Peyer's patch (tissue), 4 donors: ENCODE measurements at regions not wholly inside any gene's neighbourhood (a gene's known extent, or its start where the extent isn't known, plus 50 kb on each side); places are given as distances from the start of the nearest gene placed in this dataset.
"Not testable (repeated sequence)": the region's sequence is repeated elsewhere in the genome, so short reads cannot be mapped to it uniquely, and the experiment has no call there.

Source experiments
- POLR2A ChIP-seq, 2 donors: fragments of 450-650 bp; IDR thresholded peaks; one replicate each; pipeline ENCODE4 v1.5.1; 2017; ENCODE audit warnings: antibody characterized with exemption in 2 of 2, mild to moderate bottlenecking in 2 of 2, moderate library complexity in 2 of 2
- TF ChIP-seq, protein P1 (sequence below), 6 experiments: fragments of 450-650 bp in 4 of 6; fragments of 200-600 bp in 2 of 6; sonication (generic) in 1 of 6; IDR thresholded peaks; one replicate each; pipeline ENCODE4 v1.5.1; 2017 to 2019; ENCODE audit warnings: antibody characterized with exemption in 6 of 6, mild to moderate bottlenecking in 3 of 6, moderate library complexity in 1 of 6

DNA sequence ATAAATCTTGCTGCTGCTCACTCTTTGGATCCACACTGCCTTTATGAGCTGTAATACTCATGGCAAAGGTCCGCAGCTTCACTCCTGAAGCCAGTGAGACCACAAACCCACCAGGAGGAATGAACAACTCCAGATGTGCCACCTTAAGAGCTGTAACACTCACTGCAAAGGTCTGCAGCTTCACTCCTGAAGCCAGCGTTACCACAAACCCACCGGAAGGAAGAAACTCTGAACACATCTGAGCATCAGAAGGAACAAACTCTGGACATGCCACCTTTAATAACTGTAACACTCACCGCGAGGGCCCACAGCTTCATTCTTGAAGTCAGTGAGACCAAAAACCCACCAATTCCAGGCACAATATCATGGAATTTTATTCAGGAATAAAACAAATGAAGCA lies 1635.9 kb upstream of the SLC39A10 start:
- TF ChIP-seq, protein P1, sequence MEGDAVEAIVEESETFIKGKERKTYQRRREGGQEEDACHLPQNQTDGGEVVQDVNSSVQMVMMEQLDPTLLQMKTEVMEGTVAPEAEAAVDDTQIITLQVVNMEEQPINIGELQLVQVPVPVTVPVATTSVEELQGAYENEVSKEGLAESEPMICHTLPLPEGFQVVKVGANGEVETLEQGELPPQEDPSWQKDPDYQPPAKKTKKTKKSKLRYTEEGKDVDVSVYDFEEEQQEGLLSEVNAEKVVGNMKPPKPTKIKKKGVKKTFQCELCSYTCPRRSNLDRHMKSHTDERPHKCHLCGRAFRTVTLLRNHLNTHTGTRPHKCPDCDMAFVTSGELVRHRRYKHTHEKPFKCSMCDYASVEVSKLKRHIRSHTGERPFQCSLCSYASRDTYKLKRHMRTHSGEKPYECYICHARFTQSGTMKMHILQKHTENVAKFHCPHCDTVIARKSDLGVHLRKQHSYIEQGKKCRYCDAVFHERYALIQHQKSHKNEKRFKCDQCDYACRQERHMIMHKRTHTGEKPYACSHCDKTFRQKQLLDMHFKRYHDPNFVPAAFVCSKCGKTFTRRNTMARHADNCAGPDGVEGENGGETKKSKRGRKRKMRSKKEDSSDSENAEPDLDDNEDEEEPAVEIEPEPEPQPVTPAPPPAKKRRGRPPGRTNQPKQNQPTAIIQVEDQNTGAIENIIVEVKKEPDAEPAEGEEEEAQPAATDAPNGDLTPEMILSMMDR (IDR thresholded peaks at IDR 0.05): not testable (repeated sequence)
- not testable (repeated sequence) for TF ChIP-seq POLR2A (IDR thresholded peaks at IDR 0.05)
